GM23338 (cell line): ENCODE measurements at regions not wholly inside any gene's neighbourhood (a gene's known extent, or its start where the extent isn't known, plus 50 kb on each side); places are given as distances from the start of the nearest gene placed in this dataset.

Experiments used
- ATAC-seq: fragments of 200-7000 bp; cut with Tn5 transposase; 3 replicates; pipeline ENCODE4 v1.9.1; 2020
- DNase-seq: peaks from one replicate; pipeline ENCODE4 v3.0.0-alpha.2; 2015; ENCODE audit warnings: low spot score
- H2AFZ ChIP-seq: fragments of 200-600 bp; sonication (generic); 2 replicates; pipeline ENCODE4 v1.8.0; 2016; ENCODE audit warnings: antibody characterized with exemption, mild to moderate bottlenecking, moderate library complexity
- H3F3A ChIP-seq: fragments of 200-600 bp; sonication (generic); replicated peaks from 2 replicates; pipeline ENCODE4 v1.8.0; 2017; ENCODE audit warnings: antibody characterized with exemption, mixed run types, low read depth
- H3K27ac ChIP-seq: fragments of 200-600 bp; sonication (generic); 2 replicates; pipeline ENCODE4 v1.6.1; 2016; ENCODE audit warnings: low read depth
- H3K27me3 ChIP-seq: fragments of 200-600 bp; sonication (generic); 2 replicates; pipeline ENCODE4 v1.8.0; 2016; ENCODE audit warnings: mild to moderate bottlenecking, mixed run types, moderate library complexity; ENCODE audit not compliant: insufficient read depth
- H3K36me3 ChIP-seq: fragments of 200-600 bp; sonication (generic); 2 replicates; pipeline ENCODE4 v1.8.0; 2016; ENCODE audit warnings: mild to moderate bottlenecking; ENCODE audit not compliant: insufficient read depth
- H3K4me1 ChIP-seq: fragments of 200-600 bp; sonication (generic); 2 replicates; pipeline ENCODE4 v1.8.0; 2016; ENCODE audit warnings: mild to moderate bottlenecking, moderate library complexity; ENCODE audit not compliant: insufficient read depth
- H3K4me2 ChIP-seq: fragments of 200-600 bp; sonication (generic); 2 replicates; pipeline ENCODE4 v1.7.1; 2017; ENCODE audit warnings: mixed run types
- H3K4me3 ChIP-seq: fragments of 200-600 bp; sonication (generic); 2 replicates; pipeline ENCODE4 v1.6.1; 2016; ENCODE audit warnings: mixed run types
- H3K79me2 ChIP-seq: fragments of 200-600 bp; sonication (generic); replicated peaks from 2 replicates; pipeline ENCODE4 v1.8.0; 2017; ENCODE audit warnings: mild to moderate bottlenecking; ENCODE audit not compliant: insufficient read depth
- H3K9me2 ChIP-seq: fragments of 200-600 bp; sonication (generic); 2 replicates; pipeline ENCODE4 v1.8.0; 2017; ENCODE audit not compliant: insufficient read depth
- H4K20me1 ChIP-seq: fragments of 200-600 bp; sonication (generic); replicated peaks from 2 replicates; pipeline ENCODE4 v1.8.0; 2017; ENCODE audit warnings: mild to moderate bottlenecking; ENCODE audit not compliant: insufficient read depth
- H3K27ac Mint-ChIP-seq: 2 replicates; pipeline ENCODE4 v1.8.0; 2020; ENCODE audit warnings: inconsistent platforms, mild to moderate bottlenecking, moderate library complexity, mixed read lengths
- H3K27me3 Mint-ChIP-seq: 3 replicates; pipeline ENCODE4 v1.8.0; 2022; ENCODE audit warnings: low read depth, mild to moderate bottlenecking, moderate library complexity, mixed read lengths, inconsistent platforms; ENCODE audit not compliant: insufficient read depth, poor library complexity
- H3K36me3 Mint-ChIP-seq: 3 replicates; pipeline ENCODE4 v1.8.0; 2021; ENCODE audit warnings: low read depth, mild to moderate bottlenecking, inconsistent platforms, moderate library complexity, mixed read lengths
- H3K4me1 Mint-ChIP-seq: 3 replicates; pipeline ENCODE4 v1.8.0; 2020; ENCODE audit warnings: mild to moderate bottlenecking, inconsistent platforms, mixed read lengths
- H3K4me3 Mint-ChIP-seq: 3 replicates; pipeline ENCODE4 v1.8.0; 2021; ENCODE audit warnings: moderate library complexity, mild to moderate bottlenecking, inconsistent platforms, mixed read lengths
- H3K9me3 Mint-ChIP-seq: 3 replicates; pipeline ENCODE4 v1.8.0; 2020; ENCODE audit warnings: moderate library complexity, mild to moderate bottlenecking, inconsistent platforms, mixed read lengths
- ETS1 ChIP-seq: IDR thresholded peaks from 2 replicates; pipeline ENCODE4 v1.6.1; 2016; ENCODE audit warnings: antibody characterized with exemption
- EZH2 ChIP-seq: fragments of 200-600 bp; sonication (generic); IDR thresholded peaks from one replicate; pipeline ENCODE4 v1.8.0; 2017; ENCODE audit warnings: antibody characterized with exemption, mild to moderate bottlenecking, low read depth; ENCODE audit not compliant: unreplicated experiment
- EZH2phosphoT487 ChIP-seq: fragments of 200-600 bp; sonication (generic); IDR thresholded peaks from one replicate; pipeline ENCODE4 v1.8.1; 2018; ENCODE audit warnings: antibody characterized with exemption; ENCODE audit not compliant: unreplicated experiment
- STAT1 ChIP-seq: IDR thresholded peaks from one replicate; pipeline ENCODE4 v1.6.1; 2016; ENCODE audit warnings: antibody characterized with exemption; ENCODE audit not compliant: unreplicated experiment
- ZNF462 ChIP-seq: fragments of 250-450 bp; sonication (Bioruptor Pico); IDR thresholded peaks from 2 replicates; pipeline ENCODE4 v1.5.0; 2020; ENCODE audit warnings: mild to moderate bottlenecking, moderate library complexity

GRCh38 chr11:42764936-42765335, 546.9 kb upstream of the API5 start:
- H3K36me3 ChIP-seq, result no peaks in the 10 kb centered on the region
- Mint-ChIP-seq H3K9me3 (peaks cover 93% of the 10 kb centered on the region), H3K4me3 (no peak overlapping the region), H3K36me3 (peaks cover 11% of the 10 kb centered on the region; the same call in 2 of the 3 replicates), H3K4me1 (no peaks in the 10 kb centered on the region), H3K27ac (no peak overlapping the region), H3K27me3 (no peaks in the 10 kb centered on the region)
- no peak overlapping the region for H3K4me3 ChIP-seq
- H3K9me2 ChIP-seq, result no peaks in the 10 kb centered on the region; the same call in 1 of the 2 replicates
- H3K27ac ChIP-seq, result no peak overlapping the region
- no peaks in the 10 kb centered on the region for H3F3A ChIP-seq
- no peaks in the 10 kb centered on the region for H4K20me1 ChIP-seq
- H2AFZ ChIP-seq, result no peak overlapping the region
- H3K4me2 ChIP-seq, result no peak overlapping the region
- ATAC-seq (no peak), DNase-seq (no peak)
- H3K4me1 ChIP-seq, result no peaks in the 10 kb centered on the region
- H3K79me2 ChIP-seq, result no peaks in the 10 kb centered on the region
- TF ChIP-seq ZNF462, result no peak
- TF ChIP-seq STAT1, result no peak
- no peak for TF ChIP-seq EZH2phosphoT487
- no peak for TF ChIP-seq EZH2
- no peaks in the 10 kb centered on the region for H3K27me3 ChIP-seq

- no peak overlapping the region for H3K27ac ChIP-seq
- Mint-ChIP-seq H3K4me1 (no peaks in the 10 kb centered on the region), H3K27me3 (no peaks in the 10 kb centered on the region), H3K36me3 (peaks cover 6% of the 10 kb centered on the region), H3K27ac (no peak overlapping the region), H3K4me3 (no peak overlapping the region), H3K9me3 (peaks cover 91% of the 10 kb centered on the region)
- no peaks in the 10 kb centered on the region for H3K27me3 ChIP-seq
- H3K4me3 ChIP-seq, result no peak overlapping the region
- DNase-seq (no peak), ATAC-seq (no peak)
- H3K4me1 ChIP-seq, result no peaks in the 10 kb centered on the region
- H2AFZ ChIP-seq, result no peak overlapping the region
- no peak overlapping the region for H3K4me2 ChIP-seq
- H3K9me2 ChIP-seq, result no peaks in the 10 kb centered on the region
- no peak for TF ChIP-seq ETS1
- H3F3A ChIP-seq, result no peaks in the 10 kb centered on the region
- no peaks in the 10 kb centered on the region for H4K20me1 ChIP-seq
- H3K79me2 ChIP-seq, result no peaks in the 10 kb centered on the region
- no peaks in the 10 kb centered on the region for H3K36me3 ChIP-seq
Observed at GRCh38 chr11:42768576-42768975, 543.2 kb upstream of the API5 start.
